T-helper 17 cell (primary cell): ENCODE measurements at regions not wholly inside any gene's neighbourhood (a gene's known extent, or its start where the extent isn't known, plus 50 kb on each side); places are given as distances from the start of the nearest gene placed in this dataset.

Experiments used
- ATAC-seq: fragments of 150-1000 bp; cut with Tn5 transposase; 2 replicates; pipeline ENCODE4 v1.10.0; 2021; ENCODE audit warnings: mild to moderate bottlenecking, moderate library complexity
- DNase-seq, 3 donors: peaks; one replicate each; pipeline versions ENCODE4 v3.0.0 to v3.0.0-alpha.2; 2020 to 2021
- H3K9me3 ChIP-seq: one replicate; pipeline ENCODE4 v1.7.0; 2013; ENCODE audit warnings: low read length, mild to moderate bottlenecking; ENCODE audit not compliant: control insufficient read depth, poor library complexity, severe bottlenecking
- H3K27ac Mint-ChIP-seq: one replicate; pipeline ENCODE4 v1.8.0; 2022; ENCODE audit warnings: mild to moderate bottlenecking, moderate library complexity, mixed read lengths
- H3K27me3 Mint-ChIP-seq: one replicate; pipeline ENCODE4 v1.8.0; 2022; ENCODE audit warnings: mixed read lengths
- H3K36me3 Mint-ChIP-seq: one replicate; pipeline ENCODE4 v1.8.0; 2022; ENCODE audit warnings: low read depth, mixed read lengths
- H3K4me1 Mint-ChIP-seq: one replicate; pipeline ENCODE4 v1.8.0; 2022; ENCODE audit warnings: mild to moderate bottlenecking, mixed read lengths
- H3K4me3 Mint-ChIP-seq: one replicate; pipeline ENCODE4 v1.8.0; 2022; ENCODE audit warnings: mild to moderate bottlenecking, moderate library complexity, mixed read lengths

DNA sequence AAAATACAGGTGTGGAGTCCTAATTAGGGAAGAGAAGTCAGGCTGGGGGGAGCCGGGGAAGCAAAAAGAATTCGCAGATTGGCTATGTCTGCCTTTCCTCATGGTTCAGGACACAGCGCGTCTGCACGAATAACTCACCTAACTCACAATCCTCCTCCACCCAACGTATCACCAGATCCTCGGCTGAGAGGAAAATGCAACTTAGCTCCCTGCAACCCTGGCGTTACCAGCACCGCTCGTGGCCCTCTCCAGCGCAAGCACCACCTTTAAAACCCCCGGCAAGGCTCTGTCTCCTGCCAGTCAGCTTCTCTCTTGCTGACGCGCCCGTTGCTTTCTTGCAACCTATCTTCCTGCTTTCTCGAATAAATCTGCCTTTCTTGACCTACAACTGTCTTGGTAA is 49.8 kb upstream of the METRNL start:
- Mint-ChIP-seq H3K27ac (peak overlapping the region; percentile 24), H3K27me3 (no peaks in the 10 kb centered on the region), H3K4me3 (no peak overlapping the region), H3K36me3 (peaks cover 2% of the 10 kb centered on the region), H3K4me1 (peaks cover 16% of the 10 kb centered on the region)
- DNase-seq (no peak), ATAC-seq (no peak)
- no peaks in the 10 kb centered on the region for H3K9me3 ChIP-seq
